Thoracic aorta (tissue), 2 donors: ENCODE measurements at regions not wholly inside any gene's neighbourhood (a gene's known extent, or its start where the extent isn't known, plus 50 kb on each side); places are given as distances from the start of the nearest gene placed in this dataset.
A peak's percentile ranks its signal among the peaks of the same experiment; 100 is the strongest.

ENCODE experiments used
- ATAC-seq: fragments of 150-250 bp; one replicate; pipeline ENCODE4 v1.8.0; 2017; ENCODE audit warnings: low read depth; ENCODE audit not compliant: insufficient number of reproducible peaks, low FRiP score
- DNase-seq: peaks from one replicate; pipeline ENCODE4 v3.0.0-alpha.2; 2020; ENCODE audit warnings: low spot score
- H3K27ac ChIP-seq, 2 donors: fragments of 200-600 bp; sonication (generic); 1 replicate in 1 of 2; 2 replicates in 1 of 2; pipeline ENCODE4 v1.5.1; 2016; ENCODE audit warnings: mild to moderate bottlenecking in 2 of 2, moderate library complexity in 2 of 2
- H3K27me3 ChIP-seq: fragments of 200-600 bp; sonication (generic); replicated peaks from 2 replicates; pipeline ENCODE4 v1.6.0; 2016; ENCODE audit warnings: mild to moderate bottlenecking; ENCODE audit not compliant: insufficient read depth
- H3K36me3 ChIP-seq: fragments of 200-600 bp; sonication (generic); one replicate; pipeline ENCODE4 v1.5.1; 2016
- H3K4me1 ChIP-seq, 2 donors: fragments of 200-600 bp; sonication (generic); 1 replicate in 1 of 2; 2 replicates in 1 of 2; pipeline versions ENCODE4 v1.5.1 to v1.6.0; 2016; ENCODE audit warnings: low read depth in 2 of 2, mild to moderate bottlenecking in 1 of 2; ENCODE audit not compliant: control insufficient read depth in 1 of 2
- H3K4me3 ChIP-seq: fragments of 200-600 bp; sonication (generic); 2 replicates; pipeline ENCODE4 v1.5.1; 2016; ENCODE audit warnings: mild to moderate bottlenecking
- H3K9me3 ChIP-seq: fragments of 200-600 bp; sonication (generic); 2 replicates; pipeline ENCODE4 v1.5.1; 2016
- TF ChIP-seq, protein P1 (sequence below): fragments of 200-600 bp; sonication (generic); IDR thresholded peaks from one replicate; pipeline ENCODE4 v1.5.1; 2019; ENCODE audit warnings: antibody characterized with exemption

DNA sequence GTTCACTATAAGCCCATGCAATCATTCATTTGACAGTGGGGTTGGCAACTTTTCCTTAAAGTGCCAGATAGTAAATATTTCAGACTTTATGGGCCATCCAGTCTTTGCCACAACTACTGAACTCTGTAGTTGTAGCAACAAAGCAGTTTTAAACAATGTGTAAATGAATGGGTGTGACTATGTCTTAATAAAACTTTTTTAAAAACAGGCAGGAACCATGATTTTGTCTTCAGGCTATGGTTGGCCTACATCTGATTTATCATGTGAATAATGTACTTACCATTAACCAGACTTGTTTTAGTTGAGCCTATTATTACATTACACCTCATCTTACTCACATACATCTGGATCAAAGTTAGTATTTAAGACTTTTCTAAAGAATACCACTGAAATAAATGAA is 361.6 kb downstream of the GABRG2 start:
- no peak for DNase-seq
- H3K27me3 ChIP-seq: no peaks in the 10 kb centered on the region
- no peaks in the 10 kb centered on the region for H3K36me3 ChIP-seq
- H3K27ac ChIP-seq: no peak overlapping the region
- no peak overlapping the region for H3K4me3 ChIP-seq
- peaks cover 0 to 9% of the 10 kb centered on the region in 2 donors for H3K4me1 ChIP-seq
- TF ChIP-seq, protein P1, sequence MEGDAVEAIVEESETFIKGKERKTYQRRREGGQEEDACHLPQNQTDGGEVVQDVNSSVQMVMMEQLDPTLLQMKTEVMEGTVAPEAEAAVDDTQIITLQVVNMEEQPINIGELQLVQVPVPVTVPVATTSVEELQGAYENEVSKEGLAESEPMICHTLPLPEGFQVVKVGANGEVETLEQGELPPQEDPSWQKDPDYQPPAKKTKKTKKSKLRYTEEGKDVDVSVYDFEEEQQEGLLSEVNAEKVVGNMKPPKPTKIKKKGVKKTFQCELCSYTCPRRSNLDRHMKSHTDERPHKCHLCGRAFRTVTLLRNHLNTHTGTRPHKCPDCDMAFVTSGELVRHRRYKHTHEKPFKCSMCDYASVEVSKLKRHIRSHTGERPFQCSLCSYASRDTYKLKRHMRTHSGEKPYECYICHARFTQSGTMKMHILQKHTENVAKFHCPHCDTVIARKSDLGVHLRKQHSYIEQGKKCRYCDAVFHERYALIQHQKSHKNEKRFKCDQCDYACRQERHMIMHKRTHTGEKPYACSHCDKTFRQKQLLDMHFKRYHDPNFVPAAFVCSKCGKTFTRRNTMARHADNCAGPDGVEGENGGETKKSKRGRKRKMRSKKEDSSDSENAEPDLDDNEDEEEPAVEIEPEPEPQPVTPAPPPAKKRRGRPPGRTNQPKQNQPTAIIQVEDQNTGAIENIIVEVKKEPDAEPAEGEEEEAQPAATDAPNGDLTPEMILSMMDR: no peak
- no peak for ATAC-seq
- no peaks in the 10 kb centered on the region for H3K9me3 ChIP-seq

DNA sequence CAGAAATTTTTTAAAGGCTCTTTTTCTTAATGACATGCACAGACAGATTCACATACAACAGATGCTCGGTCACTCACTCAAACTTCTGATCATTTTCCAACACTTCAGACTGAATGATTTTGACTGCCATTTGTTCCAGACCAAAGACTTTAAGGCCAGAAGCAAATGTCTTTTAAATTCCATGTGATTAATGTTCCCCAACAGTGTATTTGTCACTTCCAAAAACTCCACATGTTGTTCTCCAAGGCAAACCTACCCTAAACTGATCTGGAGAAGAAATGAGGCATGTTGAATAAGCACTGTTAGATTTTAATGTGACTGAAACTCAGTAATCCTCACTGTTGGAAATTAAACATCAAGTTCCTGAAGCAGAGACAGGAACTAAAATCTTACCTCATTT is 366.7 kb downstream of the GABRG2 start:
- no peaks in the 10 kb centered on the region for H3K9me3 ChIP-seq
- TF ChIP-seq, protein P1: no peak
- H3K4me3 ChIP-seq: no peak overlapping the region
- H3K36me3 ChIP-seq: no peaks in the 10 kb centered on the region
- H3K27ac ChIP-seq: peak overlapping the region; percentile 64 to 71
- no peaks in the 10 kb centered on the region for H3K27me3 ChIP-seq
- DNase-seq (no peak), ATAC-seq (no peak)
- peaks cover 7 to 41% of the 10 kb centered on the region in 2 donors for H3K4me1 ChIP-seq

DNA sequence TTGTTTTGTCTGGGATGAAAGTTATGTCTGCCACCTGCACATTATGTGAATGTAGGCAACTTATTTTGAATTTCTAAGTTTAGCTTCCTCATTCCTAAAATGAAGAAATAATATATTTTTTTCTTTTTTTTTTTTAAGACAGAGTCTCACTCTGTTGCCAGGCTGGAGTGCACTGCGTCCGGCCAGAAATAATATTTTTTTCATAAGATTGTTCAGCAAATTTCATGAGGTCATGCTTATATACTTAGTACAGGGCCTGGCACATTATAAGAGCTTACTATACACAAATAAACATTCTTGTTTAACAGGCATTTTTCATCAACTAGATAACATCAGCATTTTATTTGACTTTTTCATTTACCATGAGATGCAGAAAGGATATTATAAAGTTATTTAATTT is 368.5 kb downstream of the GABRG2 start:
- H3K4me1 ChIP-seq: peaks cover 7 to 41% of the 10 kb centered on the region in 2 donors
- DNase-seq (no peak), ATAC-seq (peak; percentile 96)
- peak overlapping the region; percentile 37 to 61 for H3K27ac ChIP-seq
- TF ChIP-seq, protein P1: no peak
- no peak overlapping the region for H3K4me3 ChIP-seq
- H3K9me3 ChIP-seq: no peaks in the 10 kb centered on the region
- H3K27me3 ChIP-seq: no peaks in the 10 kb centered on the region
- H3K36me3 ChIP-seq: no peaks in the 10 kb centered on the region

DNA sequence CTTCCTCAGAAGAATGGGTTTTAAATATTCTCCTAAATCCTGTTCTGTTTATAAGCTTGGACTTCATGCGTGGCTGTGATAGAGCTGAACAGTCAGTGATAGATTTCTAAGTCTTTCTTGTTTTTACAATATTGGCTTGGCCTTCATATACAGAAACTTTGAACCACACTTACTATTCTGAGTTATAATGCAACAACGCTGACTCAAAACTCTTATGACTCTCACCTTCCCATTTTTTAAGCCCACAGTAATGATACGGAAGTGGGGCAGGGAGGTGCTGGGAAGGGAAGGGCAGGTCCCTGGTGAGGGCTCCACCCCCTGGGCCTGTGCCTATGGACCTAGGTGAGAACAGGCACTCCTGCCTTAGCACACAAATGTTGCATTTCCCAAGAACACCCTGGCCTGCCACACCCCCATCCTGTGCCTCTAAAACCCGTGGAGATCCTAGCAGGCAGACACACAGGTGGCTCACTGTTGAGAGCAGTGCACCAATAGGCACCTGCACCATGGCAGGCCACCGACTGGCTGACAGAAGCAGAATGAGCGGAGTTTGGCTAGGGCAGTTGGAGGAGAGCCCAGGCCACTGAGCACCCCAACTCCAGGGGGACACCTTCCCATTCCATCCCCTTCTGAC is 376.7 kb downstream of the GABRG2 start:
- Histone ChIP-seq H3K36me3 (no peaks in the 10 kb centered on the region), H3K9me3 (no peaks in the 10 kb centered on the region), H3K4me1 (no peaks in the 10 kb centered on the region), H3K4me3 (no peak overlapping the region), H3K27ac (no peak overlapping the region), H3K27me3 (no peaks in the 10 kb centered on the region)
- DNase-seq (no peak), ATAC-seq (no peak)
- TF ChIP-seq, protein P1: no peak

DNA sequence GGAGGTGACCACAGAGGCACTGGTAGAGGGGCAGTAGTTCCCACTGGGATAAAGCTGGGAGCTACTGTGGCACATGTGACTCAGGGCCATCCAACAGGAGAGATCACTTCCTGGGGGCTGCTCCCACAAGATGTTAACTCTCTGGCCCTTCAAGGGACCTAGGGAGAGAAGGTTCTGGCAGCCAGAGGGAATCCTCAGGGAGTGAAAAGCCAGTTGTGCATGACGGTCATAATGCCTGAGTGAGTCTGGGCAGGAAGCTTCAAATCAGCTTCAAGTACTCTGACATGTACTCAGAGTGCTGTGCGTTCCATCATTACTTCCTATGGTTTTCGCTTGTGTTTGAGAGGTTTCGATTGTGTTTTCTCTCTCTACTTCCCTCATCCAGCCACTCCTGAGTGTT is 388.5 kb downstream of the GABRG2 start:
- Histone ChIP-seq H3K4me3 (no peak overlapping the region), H3K27ac (no peak overlapping the region), H3K9me3 (no peaks in the 10 kb centered on the region), H3K4me1 (peaks cover 0 to 12% of the 10 kb centered on the region in 2 donors), H3K27me3 (no peaks in the 10 kb centered on the region), H3K36me3 (no peaks in the 10 kb centered on the region)
- TF ChIP-seq, protein P1: no peak
- DNase-seq: no peak
- ATAC-seq: no peak
